Smooth muscle cell (in vitro differentiated cells): ENCODE measurements at regions not wholly inside any gene's neighbourhood (a gene's known extent, or its start where the extent isn't known, plus 50 kb on each side); places are given as distances from the start of the nearest gene placed in this dataset.
A peak's percentile ranks its signal among the peaks of the same experiment; 100 is the strongest.

Source experiments
- DNase-seq: peaks from one replicate; lab custom pipeline; 2025; ENCODE audit not compliant: unreplicated experiment; lab: John Stamatoyannopoulos, UW
- H2AFZ ChIP-seq: fragments of 200-600 bp; sonication (generic); 2 replicates; pipeline ENCODE4 v1.6.0; 2016; ENCODE audit warnings: antibody characterized with exemption, low read depth, mild to moderate bottlenecking
- H3F3A ChIP-seq: fragments of 200-600 bp; sonication (generic); 2 replicates; pipeline ENCODE4 v1.6.0; 2017; ENCODE audit warnings: antibody characterized with exemption, low read depth
- H3K27ac ChIP-seq: fragments of 200-600 bp; sonication (generic); 2 replicates; pipeline ENCODE4 v1.5.1; 2016; ENCODE audit warnings: low read depth, mild to moderate bottlenecking
- H3K27me3 ChIP-seq: fragments of 200-600 bp; sonication (generic); 2 replicates; pipeline ENCODE4 v1.6.1; 2016; ENCODE audit warnings: low read depth, mild to moderate bottlenecking
- H3K36me3 ChIP-seq: fragments of 200-600 bp; sonication (generic); 2 replicates; pipeline ENCODE4 v1.5.1; 2016; ENCODE audit warnings: low read depth
- H3K4me1 ChIP-seq: fragments of 200-600 bp; sonication (generic); 2 replicates; pipeline ENCODE4 v1.5.1; 2016; ENCODE audit warnings: low read depth
- H3K4me2 ChIP-seq: fragments of 200-600 bp; sonication (generic); 2 replicates; pipeline ENCODE4 v1.6.0; 2016; ENCODE audit warnings: mild to moderate bottlenecking
- H3K4me3 ChIP-seq: fragments of 200-600 bp; sonication (generic); 2 replicates; pipeline ENCODE4 v1.5.1; 2016; ENCODE audit warnings: mild to moderate bottlenecking
- H3K79me2 ChIP-seq: fragments of 200-600 bp; sonication (generic); 2 replicates; pipeline ENCODE4 v1.6.0; 2016; ENCODE audit warnings: low read depth, mild to moderate bottlenecking
- H3K9ac ChIP-seq: fragments of 200-600 bp; sonication (generic); 2 replicates; pipeline ENCODE4 v1.6.0; 2016; ENCODE audit warnings: low read depth
- H3K9me3 ChIP-seq: fragments of 200-600 bp; sonication (generic); replicated peaks from 2 replicates; pipeline ENCODE4 v1.5.1; 2016; ENCODE audit warnings: low read depth
- H4K20me1 ChIP-seq: fragments of 200-600 bp; sonication (generic); 2 replicates; pipeline ENCODE4 v1.6.0; 2016; ENCODE audit warnings: low read depth
- WGBS: methylation state at CpG from one replicate; pipeline ENCODE4 v1.1.7; 2016; ENCODE audit warnings: low lambda C conversion rate; 5-methylcytosine and 5-hydroxymethylcytosine counted together
- TF ChIP-seq, protein P1 (sequence below): fragments of 200-600 bp; sonication (generic); IDR thresholded peaks from 2 replicates; pipeline ENCODE4 v1.5.1; 2017; ENCODE audit warnings: borderline replicate concordance, mild to moderate bottlenecking, antibody characterized with exemption; ENCODE audit not compliant: insufficient read depth, poor library complexity, severe bottlenecking

DNA sequence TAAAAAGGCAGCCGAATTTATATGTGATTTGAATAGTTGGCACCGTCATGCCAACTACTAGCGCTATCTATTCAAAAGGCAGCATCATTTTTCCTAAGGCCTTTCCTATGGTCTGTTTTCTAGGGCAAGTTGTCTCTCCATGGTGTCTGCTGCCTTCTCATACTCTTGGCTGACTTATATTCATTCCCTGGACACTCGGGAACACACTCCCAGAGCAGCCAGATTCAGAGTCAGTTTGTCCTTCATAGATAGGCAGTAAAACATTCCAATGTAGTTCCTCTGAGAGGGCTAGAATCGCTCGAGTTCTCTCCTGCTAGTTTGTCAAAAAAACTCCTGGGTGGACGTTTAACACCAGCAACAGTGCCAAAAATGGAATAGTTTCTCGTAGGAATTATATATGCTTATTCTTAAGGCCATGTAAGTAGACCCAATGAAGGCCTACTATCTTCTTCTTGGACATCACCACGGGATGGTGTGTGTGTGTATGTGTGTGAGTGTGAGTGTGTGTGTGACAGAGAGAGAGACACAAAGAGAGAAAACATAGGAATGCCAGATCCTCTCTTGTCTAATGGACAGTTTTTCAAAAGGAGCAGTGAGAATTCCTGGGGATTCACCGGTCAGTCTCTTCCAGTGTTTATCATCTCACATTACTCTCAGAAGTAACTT, 129.3 kb upstream of the CTAGE1 start:
- Histone ChIP-seq H3K27me3 (no peaks in the 10 kb centered on the region), H3K4me2 (peak overlapping the region; percentile 36), H4K20me1 (no peaks in the 10 kb centered on the region), H3K9me3 (no peaks in the 10 kb centered on the region), H3K79me2 (no peaks in the 10 kb centered on the region), H3K4me3 (no peak overlapping the region), H3K36me3 (no peaks in the 10 kb centered on the region), H2AFZ (peak overlapping the region; percentile 77), H3K27ac (peak overlapping the region; percentile 61), H3F3A (peaks cover 4% of the 10 kb centered on the region), H3K9ac (no peak overlapping the region), H3K4me1 (peaks cover 4% of the 10 kb centered on the region)
- TF ChIP-seq, protein P1, sequence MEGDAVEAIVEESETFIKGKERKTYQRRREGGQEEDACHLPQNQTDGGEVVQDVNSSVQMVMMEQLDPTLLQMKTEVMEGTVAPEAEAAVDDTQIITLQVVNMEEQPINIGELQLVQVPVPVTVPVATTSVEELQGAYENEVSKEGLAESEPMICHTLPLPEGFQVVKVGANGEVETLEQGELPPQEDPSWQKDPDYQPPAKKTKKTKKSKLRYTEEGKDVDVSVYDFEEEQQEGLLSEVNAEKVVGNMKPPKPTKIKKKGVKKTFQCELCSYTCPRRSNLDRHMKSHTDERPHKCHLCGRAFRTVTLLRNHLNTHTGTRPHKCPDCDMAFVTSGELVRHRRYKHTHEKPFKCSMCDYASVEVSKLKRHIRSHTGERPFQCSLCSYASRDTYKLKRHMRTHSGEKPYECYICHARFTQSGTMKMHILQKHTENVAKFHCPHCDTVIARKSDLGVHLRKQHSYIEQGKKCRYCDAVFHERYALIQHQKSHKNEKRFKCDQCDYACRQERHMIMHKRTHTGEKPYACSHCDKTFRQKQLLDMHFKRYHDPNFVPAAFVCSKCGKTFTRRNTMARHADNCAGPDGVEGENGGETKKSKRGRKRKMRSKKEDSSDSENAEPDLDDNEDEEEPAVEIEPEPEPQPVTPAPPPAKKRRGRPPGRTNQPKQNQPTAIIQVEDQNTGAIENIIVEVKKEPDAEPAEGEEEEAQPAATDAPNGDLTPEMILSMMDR: no peak
- DNase-seq: no peak
- 71% methylated on average over 10 of the region's 10 CpGs for WGBS

DNA sequence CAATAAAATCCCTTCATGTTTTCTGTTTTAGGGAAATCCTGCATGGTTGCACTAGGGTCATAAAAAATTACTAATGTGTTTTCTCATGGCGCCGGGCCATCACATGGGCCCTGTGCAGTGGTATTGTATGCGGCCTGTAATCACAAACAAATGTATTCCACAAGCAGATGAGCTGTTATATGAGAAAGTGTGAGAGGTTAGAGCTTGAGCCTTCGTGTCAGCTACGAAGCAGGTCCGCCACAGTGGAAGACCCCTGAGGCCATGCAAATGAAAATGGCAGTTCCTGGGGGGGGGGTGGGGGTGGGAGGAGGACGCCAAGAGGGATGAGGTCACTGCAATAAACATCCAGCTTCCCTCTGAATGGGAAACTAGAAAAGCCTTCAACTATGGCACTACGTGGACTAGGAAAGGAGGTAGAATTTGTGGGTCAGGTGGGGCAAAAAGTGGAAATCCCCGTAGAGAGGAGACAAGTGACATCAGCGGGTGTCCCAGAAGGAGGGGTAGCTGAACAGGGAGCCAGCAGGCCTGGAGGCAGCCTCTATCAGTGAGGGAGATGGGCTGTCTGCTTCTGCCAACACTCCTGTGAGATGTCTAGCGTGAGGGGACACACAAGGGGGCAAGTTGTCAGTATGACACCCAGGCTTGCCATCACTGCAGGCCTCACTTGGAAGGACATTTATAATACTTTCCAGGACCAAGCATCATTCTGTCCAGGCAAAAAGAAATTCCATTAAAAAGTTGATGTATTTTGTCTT, 130.3 kb upstream of the CTAGE1 start:
- Histone ChIP-seq H3F3A (peaks cover 4% of the 10 kb centered on the region), H3K27me3 (no peaks in the 10 kb centered on the region), H3K4me3 (no peak overlapping the region), H3K27ac (peak overlapping the region; percentile 61), H3K4me2 (peak overlapping the region; percentile 36), H2AFZ (peak overlapping the region; percentile 77), H4K20me1 (no peaks in the 10 kb centered on the region), H3K4me1 (peaks cover 4% of the 10 kb centered on the region), H3K9me3 (no peaks in the 10 kb centered on the region), H3K36me3 (no peaks in the 10 kb centered on the region), H3K9ac (no peak overlapping the region), H3K79me2 (no peaks in the 10 kb centered on the region)
- TF ChIP-seq, protein P1: no peak
- 42% methylated on average over 11 of the region's 11 CpGs for WGBS
- no peak for DNase-seq

DNA sequence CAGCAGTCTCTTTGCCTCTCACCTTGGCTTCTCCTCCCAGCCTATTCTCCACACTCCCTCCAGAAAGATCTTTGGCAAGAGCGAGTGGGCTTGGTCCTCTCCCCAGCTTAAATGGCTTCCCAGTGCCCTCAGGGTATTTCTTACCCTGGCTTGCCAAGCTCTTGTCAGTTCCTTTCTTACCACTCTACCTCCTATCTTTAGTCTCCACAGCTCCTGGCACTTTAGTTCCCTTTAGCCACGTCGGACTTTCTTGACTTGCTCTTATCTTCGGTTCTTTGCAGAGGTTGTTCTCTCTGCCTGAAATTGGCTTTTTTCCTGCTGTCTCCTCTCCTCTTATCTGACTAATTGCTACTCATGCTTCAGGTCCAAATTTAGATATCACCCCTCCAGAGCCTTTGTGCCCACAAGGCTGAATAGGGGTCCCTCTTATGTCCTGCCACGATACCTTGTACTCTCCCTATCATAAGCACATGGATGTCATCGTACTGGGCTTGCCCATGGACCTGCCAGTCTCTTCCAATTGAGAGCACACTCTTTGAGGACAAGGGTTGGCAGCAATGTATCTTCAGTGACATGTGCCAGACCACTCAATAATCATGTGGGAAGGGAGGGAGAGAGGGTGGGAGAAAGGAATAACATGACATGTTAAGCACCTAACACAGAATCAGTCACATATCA, 131.7 kb upstream of the CTAGE1 start:
- no peak overlapping the region for H3K4me3 ChIP-seq
- H3K27ac ChIP-seq: no peak overlapping the region
- DNase-seq: no peak
- peaks cover 4% of the 10 kb centered on the region for H3K4me1 ChIP-seq
- no peaks in the 10 kb centered on the region for H3K79me2 ChIP-seq
- H3K4me2 ChIP-seq: no peak overlapping the region
- H3K27me3 ChIP-seq: no peaks in the 10 kb centered on the region
- WGBS: 84% methylated on average over 6 of the region's 6 CpGs
- TF ChIP-seq, protein P1: no peak
- H3F3A ChIP-seq: peaks cover 4% of the 10 kb centered on the region
- no peaks in the 10 kb centered on the region for H4K20me1 ChIP-seq
- no peaks in the 10 kb centered on the region for H3K36me3 ChIP-seq
- no peak overlapping the region for H3K9ac ChIP-seq
- H2AFZ ChIP-seq: no peak overlapping the region
- H3K9me3 ChIP-seq: no peaks in the 10 kb centered on the region
